Esophagus muscularis mucosa (tissue), 4 donors: ENCODE measurements at regions not wholly inside any gene's neighbourhood (a gene's known extent, or its start where the extent isn't known, plus 50 kb on each side); places are given as distances from the start of the nearest gene placed in this dataset.

Source experiments
- CTCF ChIP-seq, 3 experiments: fragments of 200-600 bp in 2 of 3; fragments of 450-650 bp in 1 of 3; sonication (generic) in 2 of 3; IDR thresholded peaks; one replicate each; pipeline ENCODE4 v1.5.1; 2017 to 2019; ENCODE audit warnings: antibody characterized with exemption in 3 of 3, mild to moderate bottlenecking in 2 of 3, moderate library complexity in 1 of 3
- EP300 ChIP-seq: sonication (generic); formaldehyde crosslinking; IDR thresholded peaks from one replicate; pipeline ENCODE4 v1.6.1; 2017; ENCODE audit warnings: antibody characterized with exemption
- POLR2A ChIP-seq: fragments of 450-650 bp; IDR thresholded peaks from one replicate; pipeline ENCODE4 v1.6.1; 2017; ENCODE audit warnings: antibody characterized with exemption, moderate library complexity, mild to moderate bottlenecking, low read depth

- TF ChIP-seq CTCF (IDR thresholded peaks at IDR 0.05) (no peak), EP300 (no peak), POLR2A (no peak)
Measured at GRCh38 chr1:222946436-222946835, 131.6 kb downstream of the DISP1 start.
